Adrenal gland (tissue), 9 donors: ENCODE measurements at regions not wholly inside any gene's neighbourhood (a gene's known extent, or its start where the extent isn't known, plus 50 kb on each side); places are given as distances from the start of the nearest gene placed in this dataset.

Experiments used
- DNase-seq, 7 donors: peaks; one replicate each; pipeline ENCODE4 v3.0.0-alpha.2; 2019 to 2020
- H3K27ac ChIP-seq, 5 donors: fragments of 200-600 bp; sonication (generic) in 4 of 5; 1 replicate in 3 of 5; 2 replicates in 2 of 5; pipeline versions ENCODE4 v1.5.1 to v1.8.0; 2016 to 2020; ENCODE audit warnings: mild to moderate bottlenecking in 1 of 5
- H3K27me3 ChIP-seq: fragments of 200-600 bp; 2 replicates; pipeline ENCODE4 v1.8.0; 2021
- H3K36me3 ChIP-seq, 2 donors: fragments of 200-600 bp; replicated peaks in 1 of 2; 1 replicate in 1 of 2; 2 replicates in 1 of 2; pipeline versions ENCODE4 v1.5.1 to v1.8.0; 2018 to 2022
- H3K4me1 ChIP-seq, 2 donors: fragments of 200-600 bp; replicated peaks in 1 of 2; 1 replicate in 1 of 2; 2 replicates in 1 of 2; pipeline versions ENCODE4 v1.5.1 to v1.8.0; 2018 to 2021
- H3K4me3 ChIP-seq, 4 donors: fragments of 200-600 bp; sonication (generic) in 3 of 4; one replicate each; pipeline ENCODE4 v1.5.1; 2016 to 2018
- H3K9me3 ChIP-seq, 3 donors: fragments of 200-600 bp; sonication (generic) in 1 of 3; replicated peaks in 1 of 3; 1 replicate in 2 of 3; 2 replicates in 1 of 3; pipeline versions ENCODE4 v1.5.1 to v1.8.0; 2016 to 2021
- POLR2A ChIP-seq, 2 donors: fragments of 450-650 bp; IDR thresholded peaks; one replicate each; pipeline ENCODE4 v1.6.1; 2017; ENCODE audit warnings: antibody characterized with exemption in 2 of 2, mild to moderate bottlenecking in 2 of 2, moderate library complexity in 1 of 2
- WGBS, 4 donors: extraction: QIAGEN DNeasy Blood & Tissue Kit in 2 of 4; methylation state at CpG; one replicate each; pipeline versions ENCODE4 v1.1.5 to v1.1.7; 2013 to 2017; 5-methylcytosine and 5-hydroxymethylcytosine counted together
- intact Hi-C, 2 donors: fragments of 100-400 bp; cut with DNase I; formaldehyde crosslinking; loops; one replicate each; pipeline versions ENCODE4 v1.14.1 to v1.15.0; 2022 to 2023
- TF ChIP-seq, protein P1 (sequence below), 6 experiments: fragments of 450-650 bp in 4 of 6; fragments of 200-600 bp in 2 of 6; sonication (generic) in 1 of 6; IDR thresholded peaks; 1 replicate in 5 of 6; 2 replicates in 1 of 6; pipeline versions ENCODE4 v1.5.1 to v1.8.0; 2016 to 2021; ENCODE audit warnings: antibody characterized with exemption in 6 of 6, mild to moderate bottlenecking in 2 of 6, moderate library complexity in 1 of 6
- donor health status: healthy with polysubstance abuse.
- donor health status: Bipolar disorder and iron deficiency.
- donor health status: DM: yes; HTN: yes; CAD: no.
- donor health status: DM: no; HTN: no; CAD: no.
- donor health status: DM: no; HTN: no; CAD: no.

- no peak for DNase-seq
- Histone ChIP-seq H3K9me3 (no peaks in the 10 kb centered on the region), H3K36me3 (no peaks in the 10 kb centered on the region), H3K4me1 (no peaks in the 10 kb centered on the region), H3K4me3 (no peak overlapping the region), H3K27me3 (peaks cover 8% of the 10 kb centered on the region), H3K27ac (no peak overlapping the region)
- intact Hi-C loops, result no loop called here
- WGBS, 4 donors, result 68 to 83% (median 76%) methylated on average over 5 to 7 of the region's 7 CpGs
- TF ChIP-seq POLR2A (IDR thresholded peaks at IDR 0.05), result no peak
- TF ChIP-seq, protein P1, sequence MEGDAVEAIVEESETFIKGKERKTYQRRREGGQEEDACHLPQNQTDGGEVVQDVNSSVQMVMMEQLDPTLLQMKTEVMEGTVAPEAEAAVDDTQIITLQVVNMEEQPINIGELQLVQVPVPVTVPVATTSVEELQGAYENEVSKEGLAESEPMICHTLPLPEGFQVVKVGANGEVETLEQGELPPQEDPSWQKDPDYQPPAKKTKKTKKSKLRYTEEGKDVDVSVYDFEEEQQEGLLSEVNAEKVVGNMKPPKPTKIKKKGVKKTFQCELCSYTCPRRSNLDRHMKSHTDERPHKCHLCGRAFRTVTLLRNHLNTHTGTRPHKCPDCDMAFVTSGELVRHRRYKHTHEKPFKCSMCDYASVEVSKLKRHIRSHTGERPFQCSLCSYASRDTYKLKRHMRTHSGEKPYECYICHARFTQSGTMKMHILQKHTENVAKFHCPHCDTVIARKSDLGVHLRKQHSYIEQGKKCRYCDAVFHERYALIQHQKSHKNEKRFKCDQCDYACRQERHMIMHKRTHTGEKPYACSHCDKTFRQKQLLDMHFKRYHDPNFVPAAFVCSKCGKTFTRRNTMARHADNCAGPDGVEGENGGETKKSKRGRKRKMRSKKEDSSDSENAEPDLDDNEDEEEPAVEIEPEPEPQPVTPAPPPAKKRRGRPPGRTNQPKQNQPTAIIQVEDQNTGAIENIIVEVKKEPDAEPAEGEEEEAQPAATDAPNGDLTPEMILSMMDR (IDR thresholded peaks at IDR 0.05), result no peak
Observed at GRCh38 chrX:39514801-39515200, 583.0 kb downstream of the BCOR start.

GRCh38 chrX:39516427-39516841 is 581.3 kb downstream of the BCOR start:
- Histone ChIP-seq H3K9me3 (no peaks in the 10 kb centered on the region), H3K27me3 (peaks cover 8% of the 10 kb centered on the region), H3K27ac (no peak overlapping the region), H3K36me3 (no peaks in the 10 kb centered on the region), H3K4me1 (no peaks in the 10 kb centered on the region), H3K4me3 (no peak overlapping the region)
- TF ChIP-seq POLR2A (IDR thresholded peaks at IDR 0.05), result no peak
- TF ChIP-seq, protein P1 (IDR thresholded peaks at IDR 0.05), result no peak
- intact Hi-C loops, result no loop called here
- DNase-seq, result peak in 1 of 7 donors; percentile 52
- WGBS, 4 donors, result 80 to 99% (median 85%) methylated on average over 2 to 17 of the region's 17 CpGs

DNA sequence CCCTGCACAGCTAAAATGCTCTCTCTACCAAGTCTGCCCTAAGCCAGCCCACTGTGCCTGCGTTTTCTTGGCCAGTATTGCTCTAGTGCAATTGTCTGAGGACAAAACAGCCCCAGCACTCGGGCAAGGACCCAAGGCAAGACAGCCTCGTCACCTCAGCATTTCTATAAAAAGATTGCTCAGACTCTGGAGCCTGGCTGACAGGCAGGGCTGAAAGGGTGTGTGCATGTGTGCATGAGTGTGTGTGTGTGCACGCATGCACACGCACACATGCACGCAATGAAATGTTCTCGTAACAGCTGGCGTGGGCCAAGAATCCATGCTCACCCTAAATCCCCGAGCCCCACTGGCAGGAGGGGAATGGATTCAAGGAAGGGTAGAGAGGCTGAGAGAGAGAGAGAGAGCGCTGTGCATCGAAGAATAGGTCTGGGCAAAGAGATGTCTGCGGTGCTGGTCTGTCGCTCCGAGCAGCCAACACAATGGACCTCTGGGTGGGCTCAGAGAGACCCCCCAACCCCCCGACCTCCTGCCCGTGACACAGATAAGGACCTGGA is 579.2 kb downstream of the BCOR start:
- Histone ChIP-seq H3K9me3 (no peaks in the 10 kb centered on the region), H3K36me3 (no peaks in the 10 kb centered on the region), H3K4me1 (no peaks in the 10 kb centered on the region), H3K27ac (peak overlapping the region in 1 of 5 donors; percentile 35), H3K4me3 (no peak overlapping the region), H3K27me3 (peaks cover 11% of the 10 kb centered on the region)
- DNase-seq, result peak in 5 of 7 donors; percentile 25 to 61 (median 31)
- TF ChIP-seq POLR2A (IDR thresholded peaks at IDR 0.05), result no peak
- TF ChIP-seq, protein P1 (IDR thresholded peaks at IDR 0.05), result no peak
- 61 to 89% (median 68%) methylated on average over 9 to 16 of the region's 16 CpGs for WGBS, 4 donors
- intact Hi-C loops, result no loop called here

DNA sequence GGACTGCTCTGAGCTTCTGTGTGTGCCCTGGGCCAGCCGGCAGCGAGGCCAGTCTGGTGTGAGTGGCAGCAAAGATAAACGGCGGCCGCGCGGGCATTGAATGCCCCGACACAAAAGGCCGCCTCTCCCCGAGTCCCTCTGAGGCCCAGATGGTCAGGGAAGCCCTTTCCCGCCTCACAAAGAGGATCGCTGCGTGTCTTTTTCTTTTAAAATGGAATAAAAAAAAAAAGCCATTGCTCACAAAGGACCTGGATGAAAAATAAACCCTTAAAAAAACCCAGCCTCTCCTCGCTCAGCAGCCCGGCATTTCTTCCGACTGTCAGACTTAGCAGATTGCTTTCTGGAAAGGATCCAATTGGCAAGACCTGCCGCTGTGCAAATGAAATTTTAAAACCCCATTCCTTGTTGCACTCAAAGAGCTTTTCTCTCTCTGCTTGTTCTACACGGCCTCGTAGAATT is 578.7 kb downstream of the BCOR start:
- Histone ChIP-seq H3K27ac (peak overlapping the region in 1 of 5 donors; percentile 35), H3K36me3 (no peaks in the 10 kb centered on the region), H3K27me3 (peaks cover 11% of the 10 kb centered on the region), H3K4me3 (no peak overlapping the region), H3K9me3 (no peaks in the 10 kb centered on the region), H3K4me1 (no peaks in the 10 kb centered on the region)
- WGBS, 4 donors, result 16 to 58% (median 43%) methylated on average over 11 to 19 of the region's 19 CpGs
- intact Hi-C loops, result no loop called here
- TF ChIP-seq, protein P1 (IDR thresholded peaks at IDR 0.05), result no peak
- TF ChIP-seq POLR2A (IDR thresholded peaks at IDR 0.05), result no peak
- DNase-seq, result peak in 3 of 7 donors; percentile 27 to 53 (median 37)
